Right lobe of liver (tissue), 4 donors: ENCODE measurements at regions not wholly inside any gene's neighbourhood (a gene's known extent, or its start where the extent isn't known, plus 50 kb on each side); places are given as distances from the start of the nearest gene placed in this dataset.

Experiments used
- POLR2A ChIP-seq: fragments of 450-650 bp; IDR thresholded peaks from one replicate; pipeline ENCODE4 v1.6.1; 2017; ENCODE audit warnings: antibody characterized with exemption, mild to moderate bottlenecking
- TF ChIP-seq, protein P1 (sequence below), 4 donors: fragments of 200-600 bp in 3 of 4; fragments of 450-650 bp in 1 of 4; IDR thresholded peaks; one replicate each; pipeline versions ENCODE4 v1.5.1 to v1.8.0; 2016 to 2022; ENCODE audit warnings: antibody characterized with exemption in 4 of 4, mild to moderate bottlenecking in 2 of 4
- donor health status: DM: no; HTN: no; CAD: no.
- donor health status: DM: no; HTN: no; CAD: no.
- donor health status: DM: no; HTN: yes; CAD: no.

GRCh38 chr10:55464083-55464482, 663.1 kb upstream of the PCDH15 start:
- TF ChIP-seq, protein P1, sequence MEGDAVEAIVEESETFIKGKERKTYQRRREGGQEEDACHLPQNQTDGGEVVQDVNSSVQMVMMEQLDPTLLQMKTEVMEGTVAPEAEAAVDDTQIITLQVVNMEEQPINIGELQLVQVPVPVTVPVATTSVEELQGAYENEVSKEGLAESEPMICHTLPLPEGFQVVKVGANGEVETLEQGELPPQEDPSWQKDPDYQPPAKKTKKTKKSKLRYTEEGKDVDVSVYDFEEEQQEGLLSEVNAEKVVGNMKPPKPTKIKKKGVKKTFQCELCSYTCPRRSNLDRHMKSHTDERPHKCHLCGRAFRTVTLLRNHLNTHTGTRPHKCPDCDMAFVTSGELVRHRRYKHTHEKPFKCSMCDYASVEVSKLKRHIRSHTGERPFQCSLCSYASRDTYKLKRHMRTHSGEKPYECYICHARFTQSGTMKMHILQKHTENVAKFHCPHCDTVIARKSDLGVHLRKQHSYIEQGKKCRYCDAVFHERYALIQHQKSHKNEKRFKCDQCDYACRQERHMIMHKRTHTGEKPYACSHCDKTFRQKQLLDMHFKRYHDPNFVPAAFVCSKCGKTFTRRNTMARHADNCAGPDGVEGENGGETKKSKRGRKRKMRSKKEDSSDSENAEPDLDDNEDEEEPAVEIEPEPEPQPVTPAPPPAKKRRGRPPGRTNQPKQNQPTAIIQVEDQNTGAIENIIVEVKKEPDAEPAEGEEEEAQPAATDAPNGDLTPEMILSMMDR (IDR thresholded peaks at IDR 0.05), result no peak
- no peak for TF ChIP-seq POLR2A
